HG02840 (cell line): ENCODE measurements at regions not wholly inside any gene's neighbourhood (a gene's known extent, or its start where the extent isn't known, plus 50 kb on each side); places are given as distances from the start of the nearest gene placed in this dataset.

Experiments used
- ATAC-seq: cut with Tn5 transposase; IDR thresholded peaks from one replicate; pipeline ENCODE4 v1.9.1; 2021; ENCODE audit warnings: mild to moderate bottlenecking, moderate library complexity, moderate number of reproducible peaks; ENCODE audit not compliant: unreplicated experiment, low FRiP score

DNA sequence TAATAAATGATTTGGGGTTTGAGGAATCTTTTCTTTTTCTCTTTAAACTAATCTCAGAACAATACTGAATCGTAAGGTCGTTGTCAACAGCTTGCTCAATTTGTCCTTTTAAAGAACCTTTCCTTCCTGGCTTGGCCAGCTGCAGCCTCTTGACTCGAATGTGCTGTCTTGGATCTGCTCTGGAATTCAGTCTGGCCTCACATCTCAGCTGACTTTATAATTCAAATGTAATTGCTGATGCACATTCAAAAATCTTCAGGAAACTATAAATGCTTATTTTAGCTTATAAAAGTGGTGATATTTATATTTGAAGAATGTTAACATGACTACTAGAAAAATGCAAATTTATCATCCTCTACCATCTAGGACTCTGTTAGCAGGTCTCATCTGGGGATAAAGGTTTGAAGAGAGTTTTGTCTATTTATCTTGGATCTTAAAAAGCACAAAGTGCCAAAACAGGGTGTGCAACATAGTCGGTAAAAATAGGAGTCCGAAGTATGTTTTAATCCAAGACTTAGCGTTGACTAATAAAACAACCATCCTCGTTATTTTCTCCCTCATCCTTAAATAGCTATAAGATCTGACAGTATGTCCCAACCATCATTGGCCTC, 1035.2 kb downstream of the MCTP2 start:
- ATAC-seq: no peak

GRCh38 chr15:95267481-95267880, 1036.1 kb downstream of the MCTP2 start:
- ATAC-seq: no peak

DNA sequence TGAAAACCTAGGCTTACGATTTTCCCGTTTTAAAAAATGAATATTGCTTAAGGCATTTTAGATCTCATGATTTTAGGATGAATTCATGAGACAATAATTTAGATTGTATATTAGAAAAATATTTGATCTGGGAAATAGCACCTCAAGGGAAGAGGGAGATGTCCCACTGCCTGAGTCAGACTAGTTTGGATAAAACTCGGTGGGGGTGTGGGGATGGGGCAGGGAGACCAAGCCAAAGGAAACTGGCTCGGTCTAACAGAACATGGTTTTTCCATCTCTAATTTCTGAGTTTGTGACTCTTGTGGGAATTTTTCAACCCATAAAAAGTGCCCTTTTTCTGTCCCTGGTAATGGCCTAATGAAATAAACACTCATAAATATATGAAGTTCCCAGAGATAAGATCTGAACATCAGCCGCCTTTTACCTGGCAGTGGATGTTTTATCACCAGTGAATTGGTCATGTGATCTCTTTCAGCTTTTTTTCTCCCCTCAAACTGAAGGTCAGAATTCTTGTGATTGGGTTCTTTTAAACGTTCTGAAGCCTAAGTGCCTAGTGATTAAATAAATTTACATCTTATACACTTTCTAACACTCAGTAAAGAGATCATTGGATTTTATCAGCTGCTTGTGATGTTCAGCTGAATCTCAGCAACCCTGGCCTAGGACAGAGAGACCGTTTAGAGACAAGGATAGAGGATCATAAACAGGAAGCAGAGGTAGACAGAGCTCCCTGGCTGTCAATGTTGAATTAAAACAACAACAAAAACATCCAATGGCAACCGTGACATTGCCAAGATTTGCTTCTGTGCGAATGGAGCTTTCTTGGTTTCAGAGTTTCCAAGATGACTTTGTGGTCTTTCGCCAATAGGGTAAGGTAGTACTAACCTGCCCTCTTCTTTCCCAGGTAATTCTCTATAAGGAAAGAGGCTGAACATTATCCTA, 1038.2 kb downstream of the MCTP2 start:
- ATAC-seq: no peak

DNA sequence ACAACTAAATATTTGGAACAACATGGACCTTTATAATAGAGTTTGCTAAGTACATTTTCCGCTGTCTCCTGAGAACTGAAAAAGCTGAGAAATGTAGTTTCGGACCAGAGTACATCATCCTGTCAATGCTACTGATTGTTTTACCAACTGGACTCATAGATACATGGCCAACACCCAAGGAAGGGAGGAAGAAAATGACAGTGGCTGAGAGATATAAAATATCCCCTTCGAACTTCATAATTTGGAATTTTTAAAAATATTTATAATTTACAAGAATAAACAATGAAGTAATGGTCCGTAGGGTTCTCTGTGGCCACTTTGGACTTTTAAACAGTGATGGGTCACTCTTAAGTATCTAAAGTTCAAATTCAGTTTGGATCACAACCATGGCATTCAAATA, 1042.7 kb downstream of the MCTP2 start:
- no peak for ATAC-seq

- no peak for ATAC-seq
Measured at GRCh38 chr15:95277266-95277665, 1045.9 kb downstream of the MCTP2 start.

DNA sequence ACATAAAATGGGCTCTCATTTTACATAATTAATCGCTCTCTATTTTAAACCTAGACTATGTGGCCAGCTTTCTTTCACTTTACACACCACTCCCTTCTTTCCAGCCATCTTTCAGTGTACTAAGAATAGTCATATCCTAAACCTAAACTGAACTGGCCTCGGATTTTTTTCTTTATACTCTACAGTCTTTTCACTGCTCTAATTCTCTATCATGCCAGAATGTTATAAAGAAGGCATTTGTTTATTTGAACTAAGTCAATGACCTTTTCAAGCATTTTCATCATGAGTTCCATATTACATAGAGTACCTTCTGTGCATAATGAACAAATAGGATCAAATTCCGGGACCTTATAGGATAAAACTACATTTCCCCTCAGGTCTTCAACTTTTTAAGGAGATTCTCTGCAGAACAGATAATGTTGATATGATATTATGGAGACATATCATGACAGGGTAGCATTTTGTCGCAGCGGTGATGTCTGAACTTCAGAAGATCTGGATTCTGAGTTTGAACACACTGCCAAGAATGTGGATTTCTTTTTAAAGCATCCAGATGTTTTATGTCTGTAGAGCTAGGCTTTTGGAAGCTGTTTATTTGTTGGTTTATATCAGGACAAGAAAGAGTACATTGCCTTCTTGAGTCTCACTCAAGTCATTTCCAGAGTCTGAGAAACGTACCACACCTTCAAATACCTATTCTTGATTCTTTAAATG, 1047.3 kb downstream of the MCTP2 start:
- ATAC-seq: no peak

DNA sequence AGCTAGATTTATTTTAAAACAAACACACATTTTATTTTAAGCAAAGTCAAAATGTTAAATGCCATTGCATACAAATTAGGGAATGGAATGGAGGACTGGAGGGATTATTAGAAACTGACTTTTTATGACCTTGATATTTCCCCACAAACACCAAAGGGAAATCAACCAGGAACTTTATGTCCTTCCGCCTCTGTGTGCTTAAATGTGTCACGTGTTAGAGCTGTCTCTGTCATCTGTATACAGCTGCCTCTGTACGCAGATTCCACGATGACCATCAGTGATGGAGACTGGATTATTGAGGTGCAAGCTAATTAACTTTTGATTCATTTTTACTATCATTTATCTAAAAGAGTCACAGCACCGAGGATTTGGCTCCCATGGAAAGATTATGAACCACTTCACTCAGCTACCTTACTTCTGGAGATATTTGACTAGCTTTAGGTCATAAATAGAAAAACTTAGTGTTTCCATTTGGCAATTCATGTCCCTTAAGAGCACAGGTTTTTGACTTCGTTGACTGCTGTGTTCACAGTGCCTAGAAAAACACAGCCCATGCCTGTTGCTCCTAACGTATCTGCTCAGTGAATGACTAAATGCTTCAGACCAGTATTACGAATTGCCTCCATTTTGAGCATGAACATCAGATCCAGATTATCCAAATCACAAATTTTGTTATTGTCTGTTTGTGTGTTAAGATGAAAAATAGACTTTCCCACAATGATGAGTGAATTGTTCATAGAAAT, 1048.1 kb downstream of the MCTP2 start:
- no peak for ATAC-seq

- no peak for ATAC-seq
Measured at GRCh38 chr15:95280711-95281110, 1049.3 kb downstream of the MCTP2 start.

- no peak for ATAC-seq
Measured at GRCh38 chr15:95281470-95281869, 1049.0 kb upstream of the NR2F2 start.

DNA sequence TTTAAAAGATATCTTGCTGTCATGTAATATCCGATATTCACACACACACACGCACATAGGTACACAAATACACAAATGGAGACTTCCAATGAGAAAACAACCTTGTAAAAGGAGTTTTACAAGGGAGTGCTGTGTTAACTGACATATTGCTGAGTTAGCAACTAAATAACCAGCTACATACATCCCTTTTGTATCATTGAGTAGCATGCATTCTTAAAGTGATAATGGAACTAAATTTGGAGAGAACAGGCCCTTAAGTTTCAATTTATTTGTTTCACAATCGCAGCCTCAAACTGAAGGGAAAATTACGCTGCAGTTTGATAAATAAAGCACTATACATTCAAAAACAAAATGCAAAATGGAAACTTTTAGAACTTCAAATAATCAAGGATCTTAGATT, 1046.0 kb upstream of the NR2F2 start:
- no peak for ATAC-seq

- no peak for ATAC-seq
Measured at GRCh38 chr15:95284933-95285421, 1045.5 kb upstream of the NR2F2 start.

GRCh38 chr15:95286352-95286880, 1044.1 kb upstream of the NR2F2 start:
- no peak for ATAC-seq

GRCh38 chr15:95287720-95288103, 1042.8 kb upstream of the NR2F2 start:
- no peak for ATAC-seq

DNA sequence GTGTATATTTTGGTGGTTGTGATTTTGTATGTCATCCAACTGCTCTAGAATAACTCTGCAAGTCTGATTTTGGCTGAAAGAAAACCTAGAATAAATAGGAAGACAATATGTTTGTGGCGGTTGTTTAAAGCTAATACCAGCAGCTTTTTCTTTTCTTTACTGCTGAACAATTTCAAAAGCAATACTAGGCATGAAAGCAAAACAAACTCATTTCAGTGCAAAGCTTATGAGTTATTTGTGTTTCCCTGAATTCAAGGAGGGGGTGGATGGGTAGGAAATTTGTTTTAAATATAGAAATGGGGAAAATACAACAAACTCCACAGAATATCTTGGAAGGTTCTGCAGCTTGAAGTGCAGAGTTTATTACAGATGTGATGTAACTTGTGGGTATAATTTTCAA, 1041.9 kb upstream of the NR2F2 start:
- ATAC-seq: no peak

- ATAC-seq: no peak
Measured at GRCh38 chr15:95290176-95290974, 1040.1 kb upstream of the NR2F2 start.

- no peak for ATAC-seq
Measured at GRCh38 chr15:95291898-95292472, 1038.5 kb upstream of the NR2F2 start.

GRCh38 chr15:95292785-95293450, 1037.6 kb upstream of the NR2F2 start:
- no peak for ATAC-seq

DNA sequence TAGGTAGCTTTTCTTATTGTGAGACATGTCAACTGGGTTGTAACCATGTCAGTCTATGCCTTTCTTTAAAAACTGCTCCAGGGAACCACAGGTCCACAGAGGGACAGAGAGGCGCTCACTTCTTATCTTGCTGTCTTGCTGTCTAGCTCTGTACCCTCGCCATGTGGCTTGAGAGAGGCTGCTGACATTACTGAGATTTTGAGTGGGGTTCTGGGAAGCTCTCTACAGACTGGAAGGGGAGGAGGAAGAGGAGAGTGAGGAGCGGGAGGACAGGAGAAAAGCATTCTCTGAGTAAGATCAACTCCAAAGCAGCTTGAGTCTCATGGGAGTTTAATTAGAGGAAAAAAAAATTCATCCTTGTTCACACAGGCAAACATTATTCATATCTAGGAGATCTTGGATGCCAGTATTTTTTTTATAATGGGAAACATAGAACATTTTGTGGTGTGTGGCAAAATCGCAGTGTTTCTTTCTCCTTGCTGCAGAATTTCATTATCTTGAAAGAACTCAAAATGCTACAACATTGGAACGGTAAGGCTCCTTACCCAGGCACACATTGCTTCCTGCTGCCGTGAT, 1037.0 kb upstream of the NR2F2 start:
- ATAC-seq: no peak
